ENCODE measurements at regions not wholly inside any gene's neighbourhood (a gene's known extent, or its start where the extent isn't known, plus 50 kb on each side); places are given as distances from the start of the nearest gene placed in this dataset.
"Not testable (repeated sequence)": the region's sequence is repeated elsewhere in the genome, so short reads cannot be mapped to it uniquely, and the experiment has no call there.

GRCh38 chr21:32934829-32935228 lies 90.9 kb upstream of the OLIG2 start:
- no peak for DNase-seq (ENCODE audit: low read depth in 2 of 2)

- no peak for DNase-seq (ENCODE audit: low read depth in 2 of 2)
Observed at GRCh38 chr21:32940079-32941014, 85.4 kb upstream of the OLIG2 start.

GRCh38 chr21:32941263-32941662 lies 84.5 kb upstream of the OLIG2 start:
- DNase-seq (ENCODE audit: low read depth in 2 of 2), result no peak

- DNase-seq (ENCODE audit: low read depth in 2 of 2), result no peak
Observed at GRCh38 chr21:32946654-32947053, 79.1 kb upstream of the OLIG2 start.

GRCh38 chr21:32947736-32948135 lies 78.0 kb upstream of the OLIG2 start:
- DNase-seq (ENCODE audit: low read depth in 2 of 2), result no peak

GRCh38 chr21:32949701-32950100 lies 76.0 kb upstream of the OLIG2 start:
- DNase-seq (ENCODE audit: low read depth in 2 of 2), result no peak

GRCh38 chr21:32951041-32951440 lies 74.7 kb upstream of the OLIG2 start:
- DNase-seq (ENCODE audit: low read depth in 2 of 2), result no peak

GRCh38 chr21:32954353-32954752 lies 71.4 kb upstream of the OLIG2 start:
- no peak for DNase-seq (ENCODE audit: low read depth in 2 of 2)

- DNase-seq (ENCODE audit: low read depth in 2 of 2), result no peak
Observed at GRCh38 chr21:32955311-32956060, 70.2 kb upstream of the OLIG2 start.

GRCh38 chr21:32956061-32956656 lies 69.6 kb upstream of the OLIG2 start:
- no peak for DNase-seq (ENCODE audit: low read depth in 2 of 2)

- DNase-seq (ENCODE audit: low read depth in 2 of 2), result no peak
Observed at GRCh38 chr21:32957545-32957944, 68.2 kb upstream of the OLIG2 start.

GRCh38 chr21:32958288-32959002 lies 67.3 kb upstream of the OLIG2 start:
- no peak for DNase-seq (ENCODE audit: low read depth in 2 of 2)

- no peak for DNase-seq (ENCODE audit: low read depth in 2 of 2)
Observed at GRCh38 chr21:32962268-32962667, 63.5 kb upstream of the OLIG2 start.

- DNase-seq (ENCODE audit: low read depth in 2 of 2), result no peak
Observed at GRCh38 chr21:32965129-32965680, 60.5 kb upstream of the OLIG2 start.

GRCh38 chr21:32966120-32966519 lies 59.6 kb upstream of the OLIG2 start:
- DNase-seq (ENCODE audit: low read depth in 2 of 2), result no peak

GRCh38 chr21:32968103-32968502 lies 57.6 kb upstream of the OLIG2 start:
- not testable (repeated sequence) for DNase-seq (ENCODE audit: low read depth in 2 of 2)

- DNase-seq (ENCODE audit: low read depth in 2 of 2), result no peak
Observed at GRCh38 chr21:32974653-32975052, 51.1 kb upstream of the OLIG2 start.

GRCh38 chr21:32975811-32976431 lies 49.8 kb upstream of the OLIG2 start:
- no peak for DNase-seq (ENCODE audit: low read depth in 2 of 2)
